Activated naive CD8-positive, alpha-beta T cell treated with anti-CD3 and anti-CD28 coated beads, Interleukin-2, amount 10 ng/mL, durations not matched to agents 7 days and 5 days (primary cell): ENCODE measurements at regions not wholly inside any gene's neighbourhood (a gene's known extent, or its start where the extent isn't known, plus 50 kb on each side); places are given as distances from the start of the nearest gene placed in this dataset.
A peak's percentile ranks its signal among the peaks of the same experiment; 100 is the strongest.

Experiments used
- ATAC-seq: fragments of 150-1000 bp; cut with Tn5 transposase; one replicate; pipeline ENCODE4 v1.10.0; 2021; ENCODE audit warnings: low read depth, moderate library complexity
- POLR2A ChIA-PET: fragments of 350-600 bp; sonication (Branson Sonifier 250); formaldehyde crosslinking; loops from one replicate; lab custom pipeline; 2021; ENCODE audit warnings: antibody characterized with exemption; lab: Charles Lee
- DNase-seq: peaks from one replicate; pipeline ENCODE4 v3.0.0; 2021
- H3K27ac Mint-ChIP-seq: one replicate; pipeline ENCODE4 v1.8.0; 2022; ENCODE audit warnings: mild to moderate bottlenecking, mixed read lengths
- H3K27me3 Mint-ChIP-seq: one replicate; pipeline ENCODE4 v1.8.0; 2022; ENCODE audit warnings: mild to moderate bottlenecking, moderate library complexity, mixed read lengths
- H3K36me3 Mint-ChIP-seq: one replicate; pipeline ENCODE4 v1.8.0; 2021; ENCODE audit warnings: mild to moderate bottlenecking, mixed read lengths
- H3K4me1 Mint-ChIP-seq: one replicate; pipeline ENCODE4 v1.8.0; 2021; ENCODE audit warnings: mixed read lengths
- H3K4me3 Mint-ChIP-seq: one replicate; pipeline ENCODE4 v1.8.0; 2022; ENCODE audit warnings: mild to moderate bottlenecking, moderate library complexity, mixed read lengths
- H3K9me3 Mint-ChIP-seq: one replicate; pipeline ENCODE4 v1.8.0; 2021; ENCODE audit warnings: mixed read lengths

DNA sequence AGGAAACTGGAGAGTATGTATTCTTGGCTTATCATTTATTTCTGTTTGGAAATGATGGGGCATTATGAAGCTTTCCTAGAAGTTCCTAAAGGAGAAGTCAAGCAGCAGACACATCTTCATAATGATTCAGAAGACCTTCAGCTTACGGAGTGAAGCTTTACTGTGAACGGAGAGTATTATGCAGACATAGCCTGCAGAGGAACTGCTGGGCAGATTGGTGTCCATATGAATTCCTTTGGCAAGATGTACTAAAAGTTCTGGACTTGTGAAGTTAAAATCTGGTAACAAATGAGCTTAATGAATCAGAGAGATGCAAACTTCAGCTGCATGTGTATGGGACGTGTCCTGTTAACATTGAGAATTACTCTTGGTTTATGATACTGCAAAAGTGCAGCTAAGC is 60.1 kb downstream of the NABP1 start:
- DNase-seq (no peak), ATAC-seq (no peak)
- POLR2A ChIA-PET: no interaction called here
- H3K4me3 Mint-ChIP-seq: no peak overlapping the region
- no peaks in the 10 kb centered on the region for H3K9me3 Mint-ChIP-seq
- H3K27ac Mint-ChIP-seq: no peak overlapping the region
- no peaks in the 10 kb centered on the region for H3K36me3 Mint-ChIP-seq
- H3K27me3 Mint-ChIP-seq: peaks cover 33% of the 10 kb centered on the region
- peaks cover 13% of the 10 kb centered on the region for H3K4me1 Mint-ChIP-seq

DNA sequence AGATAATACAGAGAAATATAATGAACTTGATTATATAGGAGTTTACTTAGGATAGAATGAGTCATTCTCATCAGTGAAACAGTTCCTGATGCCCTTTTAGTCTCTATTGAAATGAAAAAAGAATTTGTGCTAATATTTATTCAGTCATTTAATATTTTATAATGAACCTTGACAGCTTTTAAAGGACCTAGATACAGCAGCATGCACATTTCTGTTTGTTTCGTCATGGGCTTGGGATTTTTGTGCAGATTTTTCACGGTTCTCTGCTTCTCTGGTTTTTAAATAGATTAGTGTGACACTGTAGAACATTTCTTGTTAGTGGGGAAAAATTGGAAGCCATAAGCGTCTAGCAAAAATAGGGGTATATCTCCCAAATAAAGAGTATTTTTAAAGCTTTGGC is 60.7 kb downstream of the NABP1 start:
- POLR2A ChIA-PET: no interaction called here
- Mint-ChIP-seq H3K9me3 (no peaks in the 10 kb centered on the region), H3K4me3 (no peak overlapping the region), H3K4me1 (peaks cover 13% of the 10 kb centered on the region), H3K27me3 (peaks cover 35% of the 10 kb centered on the region), H3K36me3 (no peaks in the 10 kb centered on the region), H3K27ac (no peak overlapping the region)
- ATAC-seq: no peak
- DNase-seq: no peak

DNA sequence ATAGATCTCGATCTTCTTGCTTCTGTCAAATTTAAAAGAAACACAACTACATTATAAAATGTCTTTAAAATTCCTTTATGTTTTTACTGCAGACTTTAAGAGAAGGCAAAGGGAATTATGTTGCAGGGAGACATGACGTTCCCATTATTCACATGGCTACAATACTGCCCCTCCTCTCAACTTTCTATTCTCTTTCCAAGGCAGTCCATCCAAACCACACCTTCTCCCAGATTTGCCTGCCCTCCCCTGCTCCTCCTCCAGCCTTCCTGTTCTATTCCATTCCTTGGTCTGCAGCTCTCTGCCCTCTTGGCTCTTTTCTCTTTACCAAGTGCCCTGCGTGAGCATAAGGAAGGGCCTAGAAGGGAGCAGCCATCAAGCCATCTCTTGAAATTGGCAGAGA is 61.3 kb downstream of the NABP1 start:
- H3K27me3 Mint-ChIP-seq: peaks cover 36% of the 10 kb centered on the region
- ATAC-seq (no peak), DNase-seq (no peak)
- H3K9me3 Mint-ChIP-seq: no peaks in the 10 kb centered on the region
- H3K36me3 Mint-ChIP-seq: no peaks in the 10 kb centered on the region
- peaks cover 13% of the 10 kb centered on the region for H3K4me1 Mint-ChIP-seq
- H3K27ac Mint-ChIP-seq: no peak overlapping the region
- POLR2A ChIA-PET: interaction anchor here (1.4 kb wide), 1 partner anchor 62 kb away, joined by 8 read pairs; the partner anchor contains the start of gene NABP1
- no peak overlapping the region for H3K4me3 Mint-ChIP-seq

DNA sequence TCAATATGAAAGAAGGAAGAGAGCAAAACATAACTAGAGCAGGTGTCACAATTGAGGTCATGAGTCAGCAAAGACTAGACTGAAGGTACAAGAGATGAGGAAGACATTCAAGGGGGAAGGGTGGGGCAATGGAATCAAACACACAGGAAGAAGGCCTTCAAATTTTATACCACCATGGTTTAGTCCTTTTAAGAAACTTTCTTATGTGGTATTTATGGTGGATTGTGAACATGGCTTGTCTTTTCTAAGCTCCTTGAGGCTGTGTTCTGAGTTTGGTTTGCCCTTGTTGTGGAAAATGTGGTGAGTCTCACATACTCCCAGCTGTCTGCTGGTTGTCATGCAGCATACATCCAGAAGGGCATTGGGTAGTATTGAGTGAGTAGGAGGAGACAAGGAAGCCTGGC is 62.1 kb downstream of the NABP1 start:
- peak; percentile 44 for DNase-seq
- POLR2A ChIA-PET: interaction anchor here (0.9 to 1.4 kb wide), 3 partner anchors 43 to 173 kb away, joined by 3 to 8 read pairs (median 3); partner anchors contain the start of gene NABP1
- Mint-ChIP-seq H3K4me3 (peak overlapping the region; percentile 14), H3K4me1 (peaks cover 13% of the 10 kb centered on the region), H3K9me3 (no peaks in the 10 kb centered on the region), H3K27me3 (peaks cover 42% of the 10 kb centered on the region), H3K36me3 (no peaks in the 10 kb centered on the region), H3K27ac (peak overlapping the region; percentile 31)
- ATAC-seq: peak; percentile 97

DNA sequence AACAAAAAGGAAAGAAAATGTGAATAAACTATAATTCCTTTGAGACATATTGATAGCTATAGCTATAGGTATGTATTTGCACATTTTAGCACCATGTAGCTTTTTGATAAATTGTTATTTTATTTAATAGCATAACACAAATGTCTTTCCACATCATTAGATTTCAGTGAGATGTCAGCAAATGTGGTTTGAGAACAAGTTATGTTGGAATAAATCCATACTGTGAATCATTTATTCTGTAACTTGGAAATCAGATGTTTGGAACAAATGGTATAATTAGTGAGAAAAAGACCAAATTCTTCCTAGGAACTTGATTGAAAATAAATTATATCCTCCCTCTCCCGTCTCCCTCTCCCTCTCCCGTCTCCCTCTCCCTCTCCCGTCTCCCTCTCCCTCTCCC is 62.8 kb downstream of the NABP1 start:
- no peak for DNase-seq
- H3K27me3 Mint-ChIP-seq: peaks cover 47% of the 10 kb centered on the region
- no peak overlapping the region for H3K27ac Mint-ChIP-seq
- no peaks in the 10 kb centered on the region for H3K9me3 Mint-ChIP-seq
- no peak for ATAC-seq
- peaks cover 13% of the 10 kb centered on the region for H3K4me1 Mint-ChIP-seq
- H3K36me3 Mint-ChIP-seq: no peaks in the 10 kb centered on the region
- no peak overlapping the region for H3K4me3 Mint-ChIP-seq
- POLR2A ChIA-PET: interaction anchor here (0.9 to 1.4 kb wide), 3 partner anchors 44 to 174 kb away, joined by 3 to 8 read pairs (median 3); partner anchors contain the start of gene NABP1

DNA sequence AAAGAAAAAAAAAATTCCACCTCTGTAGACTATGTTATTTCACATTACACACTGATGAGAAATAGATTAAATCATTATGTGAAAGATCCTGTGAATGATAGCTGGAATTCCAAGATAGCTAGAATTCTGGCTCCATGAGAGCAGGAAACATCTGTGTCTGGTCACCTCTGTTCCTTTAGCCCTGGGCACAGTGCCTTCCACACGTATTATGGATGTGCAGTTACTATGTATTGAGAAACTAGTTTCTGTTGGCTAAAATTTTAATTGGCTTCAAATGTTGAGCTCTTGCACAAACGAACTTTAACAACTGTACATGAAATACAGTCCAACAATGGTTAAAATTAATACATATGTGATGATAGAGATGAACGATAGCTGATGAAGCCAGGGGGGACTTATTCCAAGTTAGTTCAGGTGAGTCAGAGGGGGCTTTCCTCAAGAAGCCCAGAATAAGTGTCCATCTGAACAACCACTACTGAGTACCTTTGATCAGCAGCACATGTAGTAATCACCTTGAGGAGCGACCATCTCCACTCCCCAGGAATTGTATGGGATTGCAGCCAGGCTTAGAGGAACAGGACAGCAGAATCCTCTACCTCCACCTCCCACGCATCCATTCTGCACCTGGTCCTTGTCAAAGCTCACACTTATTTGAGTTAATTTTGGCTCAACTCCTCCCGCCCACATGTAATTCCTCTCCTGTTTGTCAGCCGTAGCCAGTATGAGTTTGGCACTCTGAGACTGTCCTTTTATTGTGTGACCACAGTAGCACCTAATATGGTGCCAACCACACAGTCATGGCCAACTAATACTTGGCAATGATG is 68.6 kb downstream of the NABP1 start:
- H3K4me1 Mint-ChIP-seq: no peaks in the 10 kb centered on the region
- H3K4me3 Mint-ChIP-seq: no peak overlapping the region
- no peak overlapping the region for H3K27ac Mint-ChIP-seq
- POLR2A ChIA-PET: no interaction called here
- H3K36me3 Mint-ChIP-seq: no peaks in the 10 kb centered on the region
- H3K27me3 Mint-ChIP-seq: peaks cover 47% of the 10 kb centered on the region
- ATAC-seq: no peak
- DNase-seq: no peak
- no peaks in the 10 kb centered on the region for H3K9me3 Mint-ChIP-seq

DNA sequence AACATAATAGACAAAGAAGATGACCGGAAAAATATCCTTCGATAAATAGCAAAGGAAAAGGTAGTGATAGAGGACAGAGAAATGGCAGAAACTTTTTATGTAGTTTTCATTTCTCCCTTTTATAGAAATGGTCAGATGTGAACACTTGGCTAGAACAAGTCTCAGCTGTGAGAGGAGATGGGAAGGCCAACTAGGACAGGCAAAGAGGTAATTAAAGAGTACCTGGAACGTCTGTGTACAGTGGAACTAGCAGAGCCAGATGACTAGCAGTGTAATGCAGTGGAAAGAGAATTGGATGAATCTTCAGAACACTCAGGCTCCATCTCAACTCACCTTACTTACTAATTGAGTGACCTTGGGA is 69.2 kb downstream of the NABP1 start:
- H3K4me3 Mint-ChIP-seq: no peak overlapping the region
- POLR2A ChIA-PET: no interaction called here
- no peaks in the 10 kb centered on the region for H3K36me3 Mint-ChIP-seq
- no peak overlapping the region for H3K27ac Mint-ChIP-seq
- no peak for ATAC-seq
- no peaks in the 10 kb centered on the region for H3K9me3 Mint-ChIP-seq
- no peak for DNase-seq
- no peaks in the 10 kb centered on the region for H3K4me1 Mint-ChIP-seq
- H3K27me3 Mint-ChIP-seq: peaks cover 51% of the 10 kb centered on the region

DNA sequence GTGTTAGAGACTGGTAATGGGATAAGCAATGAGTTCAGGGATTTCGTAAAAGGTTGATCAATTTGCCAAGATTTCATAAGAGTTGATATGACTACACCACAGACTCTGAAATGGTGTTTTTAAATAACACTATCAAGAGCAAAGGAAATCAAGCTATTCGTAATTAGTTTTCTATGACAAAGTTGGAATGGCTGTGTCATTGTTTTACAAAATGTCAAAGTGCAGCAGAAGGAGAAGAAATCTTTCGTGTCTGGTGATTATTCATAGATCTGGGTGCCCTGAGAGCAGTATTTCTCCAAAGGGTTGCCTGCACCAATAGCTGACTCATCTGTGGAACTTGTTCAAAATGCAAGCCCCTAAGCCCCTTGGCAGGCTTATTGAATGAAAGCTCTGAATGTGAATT is 70.1 kb downstream of the NABP1 start:
- H3K27ac Mint-ChIP-seq: no peak overlapping the region
- ATAC-seq (no peak), DNase-seq (no peak)
- H3K36me3 Mint-ChIP-seq: no peaks in the 10 kb centered on the region
- no peaks in the 10 kb centered on the region for H3K9me3 Mint-ChIP-seq
- no peaks in the 10 kb centered on the region for H3K4me1 Mint-ChIP-seq
- POLR2A ChIA-PET: no interaction called here
- no peak overlapping the region for H3K4me3 Mint-ChIP-seq
- peaks cover 59% of the 10 kb centered on the region for H3K27me3 Mint-ChIP-seq

DNA sequence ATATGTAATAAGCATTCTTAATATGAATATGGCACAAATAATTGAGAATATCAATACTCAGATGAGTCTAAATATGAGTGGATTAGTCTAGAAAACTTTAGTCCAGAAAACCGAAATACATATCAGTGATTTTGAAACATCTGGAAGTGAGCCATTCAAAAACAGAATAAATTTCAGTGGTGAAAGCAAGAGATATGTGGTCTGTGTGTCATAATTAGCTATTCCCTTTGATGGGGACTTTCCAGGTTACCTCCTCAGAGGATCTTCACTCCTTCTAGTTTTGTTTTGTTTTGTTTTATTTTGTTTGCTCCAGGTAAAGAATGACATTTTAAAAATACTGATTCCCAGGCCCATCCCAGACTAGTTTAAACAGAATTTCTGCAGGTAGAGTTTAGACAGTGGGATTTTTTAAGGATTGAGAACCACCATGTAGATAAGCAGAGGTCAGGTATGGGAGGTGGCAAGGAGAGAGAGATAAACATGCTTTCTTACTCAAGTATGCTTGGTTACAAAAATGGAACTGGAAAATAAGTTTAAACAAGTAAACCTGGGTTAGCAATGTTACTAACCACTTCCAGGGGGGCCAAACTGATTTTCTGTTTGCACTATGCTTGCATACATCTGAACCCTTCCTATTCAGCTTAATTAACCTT is 70.7 kb downstream of the NABP1 start:
- Mint-ChIP-seq H3K4me3 (no peak overlapping the region), H3K9me3 (no peaks in the 10 kb centered on the region), H3K4me1 (no peaks in the 10 kb centered on the region), H3K36me3 (no peaks in the 10 kb centered on the region), H3K27me3 (peaks cover 63% of the 10 kb centered on the region), H3K27ac (no peak overlapping the region)
- ATAC-seq (no peak), DNase-seq (no peak)
- POLR2A ChIA-PET: no interaction called here

DNA sequence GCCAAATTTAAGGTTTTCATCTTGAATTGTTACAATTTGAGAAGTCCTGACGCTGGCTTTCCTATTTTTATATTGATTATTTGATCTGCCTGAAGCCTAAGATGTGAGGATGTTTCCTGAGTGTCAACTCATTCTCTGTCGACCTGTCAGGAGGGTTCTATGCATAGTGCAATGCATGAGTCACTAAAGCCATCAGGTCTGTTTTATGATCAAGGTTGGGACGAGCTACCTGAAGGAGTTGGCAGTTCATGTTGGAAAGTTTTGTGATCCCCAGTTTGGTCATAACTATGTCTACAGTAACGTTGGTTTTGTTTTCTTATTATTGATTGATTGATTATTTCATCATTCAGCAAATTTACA is 71.2 kb downstream of the NABP1 start:
- no peaks in the 10 kb centered on the region for H3K9me3 Mint-ChIP-seq
- DNase-seq (no peak), ATAC-seq (no peak)
- H3K36me3 Mint-ChIP-seq: no peaks in the 10 kb centered on the region
- no peaks in the 10 kb centered on the region for H3K4me1 Mint-ChIP-seq
- peaks cover 65% of the 10 kb centered on the region for H3K27me3 Mint-ChIP-seq
- H3K4me3 Mint-ChIP-seq: no peak overlapping the region
- POLR2A ChIA-PET: no interaction called here
- no peak overlapping the region for H3K27ac Mint-ChIP-seq

DNA sequence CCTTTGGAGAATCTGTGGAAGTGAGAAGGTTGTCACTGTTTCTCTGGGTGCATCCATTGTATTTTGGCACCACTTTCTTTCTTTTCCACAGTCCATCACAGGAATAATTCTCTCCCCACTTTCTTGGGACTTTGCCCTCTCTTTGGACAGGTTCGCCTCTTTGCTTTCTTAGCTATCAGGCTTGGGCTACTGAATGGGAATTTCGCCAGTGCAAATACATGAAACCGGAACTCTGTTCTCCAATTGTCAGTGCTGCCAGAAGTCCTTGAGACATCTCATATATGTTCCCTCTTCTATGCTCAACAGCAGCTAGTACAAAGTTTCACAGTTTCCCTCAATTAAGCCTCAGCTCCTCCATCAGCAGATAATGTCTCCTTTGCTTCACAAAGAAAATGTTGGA is 76.2 kb downstream of the NABP1 start:
- no peak overlapping the region for H3K4me3 Mint-ChIP-seq
- H3K27ac Mint-ChIP-seq: no peak overlapping the region
- no peak for DNase-seq
- no peaks in the 10 kb centered on the region for H3K9me3 Mint-ChIP-seq
- POLR2A ChIA-PET: no interaction called here
- H3K4me1 Mint-ChIP-seq: peaks cover 4% of the 10 kb centered on the region
- H3K36me3 Mint-ChIP-seq: no peaks in the 10 kb centered on the region
- H3K27me3 Mint-ChIP-seq: peaks cover 29% of the 10 kb centered on the region
- no peak for ATAC-seq

DNA sequence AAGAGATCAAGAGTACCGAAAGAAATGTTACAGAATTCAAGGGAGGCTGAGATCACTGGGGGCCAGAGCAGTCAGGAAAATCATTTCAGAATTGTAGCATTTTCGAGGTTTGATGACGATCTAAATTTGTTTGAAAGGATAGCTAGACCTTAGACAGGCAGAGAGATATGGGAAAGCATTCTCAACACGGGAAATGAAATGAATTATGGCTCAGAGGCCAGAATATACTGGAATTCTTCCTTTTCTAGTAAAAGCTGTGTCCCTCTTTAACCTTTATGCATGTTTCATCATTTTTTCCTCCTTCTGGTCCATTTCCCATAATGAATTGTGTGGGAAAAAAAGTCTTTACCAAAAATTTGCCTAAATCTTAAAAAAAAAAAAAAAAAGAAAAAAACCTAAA is 78.8 kb downstream of the NABP1 start:
- Mint-ChIP-seq H3K27me3 (peaks cover 36% of the 10 kb centered on the region), H3K27ac (no peak overlapping the region), H3K9me3 (no peaks in the 10 kb centered on the region), H3K4me1 (peaks cover 4% of the 10 kb centered on the region), H3K36me3 (no peaks in the 10 kb centered on the region), H3K4me3 (no peak overlapping the region)
- ATAC-seq (no peak), DNase-seq (no peak)
- POLR2A ChIA-PET: no interaction called here

DNA sequence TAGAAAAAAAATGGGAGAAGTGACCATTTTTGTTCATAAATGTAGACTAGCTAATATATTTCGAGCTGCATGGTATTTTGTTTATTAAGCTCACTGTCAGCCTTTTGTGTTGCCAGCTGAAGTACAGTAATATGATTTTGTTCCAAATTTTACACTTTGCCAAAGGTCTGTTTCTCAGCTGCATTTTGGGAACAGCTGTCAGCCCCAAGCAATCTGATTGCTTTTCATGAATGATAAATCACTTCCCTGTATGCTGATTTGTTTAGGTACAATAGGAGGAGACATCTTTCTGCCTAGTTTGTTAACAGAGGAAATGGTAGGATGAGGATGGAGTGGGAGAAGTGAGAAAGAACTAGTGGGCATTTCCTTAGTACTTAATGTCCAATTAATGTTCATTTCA is 79.3 kb downstream of the NABP1 start:
- ATAC-seq (no peak), DNase-seq (no peak)
- Mint-ChIP-seq H3K9me3 (no peaks in the 10 kb centered on the region), H3K27me3 (peaks cover 33% of the 10 kb centered on the region), H3K36me3 (no peaks in the 10 kb centered on the region), H3K4me3 (no peak overlapping the region), H3K4me1 (peaks cover 4% of the 10 kb centered on the region), H3K27ac (no peak overlapping the region)
- POLR2A ChIA-PET: no interaction called here
